GM12801 (cell line): ENCODE measurements at regions not wholly inside any gene's neighbourhood (a gene's known extent, or its start where the extent isn't known, plus 50 kb on each side); places are given as distances from the start of the nearest gene placed in this dataset.

Experiments used
- TF ChIP-seq, protein P1 (sequence below): IDR thresholded peaks from one replicate; pipeline ENCODE4 v1.5.1; 2011; ENCODE audit warnings: control low read depth; ENCODE audit not compliant: insufficient read length; ENCODE audit errors: extremely low read depth

- TF ChIP-seq, protein P1, sequence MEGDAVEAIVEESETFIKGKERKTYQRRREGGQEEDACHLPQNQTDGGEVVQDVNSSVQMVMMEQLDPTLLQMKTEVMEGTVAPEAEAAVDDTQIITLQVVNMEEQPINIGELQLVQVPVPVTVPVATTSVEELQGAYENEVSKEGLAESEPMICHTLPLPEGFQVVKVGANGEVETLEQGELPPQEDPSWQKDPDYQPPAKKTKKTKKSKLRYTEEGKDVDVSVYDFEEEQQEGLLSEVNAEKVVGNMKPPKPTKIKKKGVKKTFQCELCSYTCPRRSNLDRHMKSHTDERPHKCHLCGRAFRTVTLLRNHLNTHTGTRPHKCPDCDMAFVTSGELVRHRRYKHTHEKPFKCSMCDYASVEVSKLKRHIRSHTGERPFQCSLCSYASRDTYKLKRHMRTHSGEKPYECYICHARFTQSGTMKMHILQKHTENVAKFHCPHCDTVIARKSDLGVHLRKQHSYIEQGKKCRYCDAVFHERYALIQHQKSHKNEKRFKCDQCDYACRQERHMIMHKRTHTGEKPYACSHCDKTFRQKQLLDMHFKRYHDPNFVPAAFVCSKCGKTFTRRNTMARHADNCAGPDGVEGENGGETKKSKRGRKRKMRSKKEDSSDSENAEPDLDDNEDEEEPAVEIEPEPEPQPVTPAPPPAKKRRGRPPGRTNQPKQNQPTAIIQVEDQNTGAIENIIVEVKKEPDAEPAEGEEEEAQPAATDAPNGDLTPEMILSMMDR: no peak
These were observed 348.5 kb downstream of the FOXO1 start for GRCh38 chr13:40317980-40318327.

GRCh38 chr13:40318366-40318765 lies 348.1 kb downstream of the FOXO1 start:
- TF ChIP-seq, protein P1: no peak

- TF ChIP-seq, protein P1: no peak
These were observed 346.5 kb downstream of the FOXO1 start for GRCh38 chr13:40319699-40320579.

- TF ChIP-seq, protein P1: no peak
These were observed 338.4 kb downstream of the FOXO1 start for GRCh38 chr13:40328091-40328490.

- TF ChIP-seq, protein P1: no peak
These were observed 336.5 kb downstream of the FOXO1 start for GRCh38 chr13:40329781-40330485.

DNA sequence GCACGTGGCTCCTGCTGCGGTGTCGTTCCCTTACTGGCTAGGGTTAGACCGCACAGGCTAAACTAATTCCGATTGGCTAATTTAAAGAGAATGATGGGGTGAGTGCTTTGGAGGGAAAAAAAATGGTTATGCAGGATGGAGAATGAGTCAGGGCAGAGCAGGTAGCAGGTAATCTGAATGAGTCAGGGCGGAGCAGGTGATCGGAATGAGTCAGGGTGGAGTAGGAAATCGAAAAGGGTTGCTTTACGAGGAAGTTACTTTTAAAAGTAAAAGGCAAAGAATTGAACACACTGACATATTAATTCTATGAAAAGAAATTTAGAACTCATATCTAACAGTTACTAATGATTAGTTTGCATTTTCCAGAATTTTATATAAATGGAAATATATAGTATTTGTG lies 335.5 kb downstream of the FOXO1 start:
- TF ChIP-seq, protein P1: no peak

DNA sequence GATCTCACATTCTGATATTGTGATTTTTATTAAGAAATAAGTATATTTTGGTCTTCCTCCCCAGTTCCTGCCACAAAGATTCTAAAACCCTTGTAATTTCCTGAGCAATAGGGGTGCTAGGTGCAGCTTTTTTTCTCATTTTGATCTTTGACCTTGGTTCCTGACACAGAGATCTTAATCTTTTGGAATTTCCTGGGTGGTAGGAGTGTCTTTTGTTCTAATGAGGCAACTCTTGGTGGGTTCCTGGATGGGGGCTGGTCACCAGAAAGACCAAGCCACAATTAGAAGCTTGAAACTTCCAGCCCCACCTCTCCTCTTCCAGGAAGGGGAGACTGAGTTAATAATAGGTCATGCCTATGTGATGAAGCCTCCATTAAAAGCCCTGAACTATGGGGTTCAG lies 334.6 kb downstream of the FOXO1 start:
- TF ChIP-seq, protein P1: no peak
